Vagina (tissue), 2 donors: ENCODE measurements at regions not wholly inside any gene's neighbourhood (a gene's known extent, or its start where the extent isn't known, plus 50 kb on each side); places are given as distances from the start of the nearest gene placed in this dataset.

Experiments
- DNase-seq, 2 donors: peaks; one replicate each; pipeline ENCODE4 v3.0.0-alpha.2; 2017; ENCODE audit errors: extremely low spot score in 2 of 2
- H3K27ac ChIP-seq: fragments of 200-600 bp; sonication (generic); one replicate; pipeline ENCODE4 v1.5.1; 2019
- H3K27me3 ChIP-seq: fragments of 200-600 bp; sonication (generic); one replicate; pipeline ENCODE4 v1.5.1; 2019
- H3K36me3 ChIP-seq, 2 donors: fragments of 200-600 bp; sonication (generic); one replicate each; pipeline ENCODE4 v1.5.1; 2017 to 2019
- H3K4me1 ChIP-seq: fragments of 200-600 bp; sonication (generic); one replicate; pipeline ENCODE4 v1.5.1; 2019
- H3K4me3 ChIP-seq, 2 donors: fragments of 200-600 bp; sonication (generic); 1 replicate in 1 of 2; 2 replicates in 1 of 2; pipeline ENCODE4 v1.5.1; 2016 to 2019
- H3K9me3 ChIP-seq: fragments of 200-600 bp; sonication (generic); one replicate; pipeline ENCODE4 v1.5.1; 2019
- POLR2A ChIP-seq, 2 donors: fragments of 450-650 bp; IDR thresholded peaks; one replicate each; pipeline ENCODE4 v1.6.1; 2017; ENCODE audit warnings: antibody characterized with exemption in 2 of 2, mild to moderate bottlenecking in 2 of 2, moderate library complexity in 2 of 2
- POLR2AphosphoS5 ChIP-seq, 2 donors: sonication (generic); formaldehyde crosslinking; IDR thresholded peaks; one replicate each; pipeline ENCODE4 v1.9.0; 2017; ENCODE audit warnings: antibody characterized with exemption in 2 of 2, mild to moderate bottlenecking in 2 of 2, low read depth in 1 of 2; ENCODE audit not compliant: insufficient read depth in 1 of 2
- intact Hi-C: fragments of 100-400 bp; cut with DNase I; formaldehyde crosslinking; loops from one replicate; pipeline ENCODE4 v1.15.1; 2023
- TF ChIP-seq, protein P1 (sequence below), 3 experiments: fragments of 450-650 bp in 2 of 3; fragments of 200-600 bp in 1 of 3; sonication (generic) in 1 of 3; IDR thresholded peaks; one replicate each; pipeline ENCODE4 v1.5.1; 2017 to 2019; ENCODE audit warnings: antibody characterized with exemption in 3 of 3, mild to moderate bottlenecking in 2 of 3, moderate library complexity in 2 of 3

- TF ChIP-seq, protein P1, sequence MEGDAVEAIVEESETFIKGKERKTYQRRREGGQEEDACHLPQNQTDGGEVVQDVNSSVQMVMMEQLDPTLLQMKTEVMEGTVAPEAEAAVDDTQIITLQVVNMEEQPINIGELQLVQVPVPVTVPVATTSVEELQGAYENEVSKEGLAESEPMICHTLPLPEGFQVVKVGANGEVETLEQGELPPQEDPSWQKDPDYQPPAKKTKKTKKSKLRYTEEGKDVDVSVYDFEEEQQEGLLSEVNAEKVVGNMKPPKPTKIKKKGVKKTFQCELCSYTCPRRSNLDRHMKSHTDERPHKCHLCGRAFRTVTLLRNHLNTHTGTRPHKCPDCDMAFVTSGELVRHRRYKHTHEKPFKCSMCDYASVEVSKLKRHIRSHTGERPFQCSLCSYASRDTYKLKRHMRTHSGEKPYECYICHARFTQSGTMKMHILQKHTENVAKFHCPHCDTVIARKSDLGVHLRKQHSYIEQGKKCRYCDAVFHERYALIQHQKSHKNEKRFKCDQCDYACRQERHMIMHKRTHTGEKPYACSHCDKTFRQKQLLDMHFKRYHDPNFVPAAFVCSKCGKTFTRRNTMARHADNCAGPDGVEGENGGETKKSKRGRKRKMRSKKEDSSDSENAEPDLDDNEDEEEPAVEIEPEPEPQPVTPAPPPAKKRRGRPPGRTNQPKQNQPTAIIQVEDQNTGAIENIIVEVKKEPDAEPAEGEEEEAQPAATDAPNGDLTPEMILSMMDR (IDR thresholded peaks at IDR 0.05), result no peak
- TF ChIP-seq POLR2A (IDR thresholded peaks at IDR 0.05) (no peak), POLR2AphosphoS5 (IDR thresholded peaks at IDR 0.05; ENCODE audit: insufficient read depth in 1 of 2, low read depth in 1 of 2) (no peak)
- no peak for DNase-seq
- intact Hi-C loops, result no loop called here
Measured at GRCh38 chr2:129794116-129794515, 185.3 kb upstream of the RAB6C start.

GRCh38 chr2:129794540-129794939 is 184.9 kb upstream of the RAB6C start:
- H3K4me3 ChIP-seq, result no peak overlapping the region
- H3K4me1 ChIP-seq, result no peaks in the 10 kb centered on the region
- no peak for DNase-seq
- H3K9me3 ChIP-seq, result no peaks in the 10 kb centered on the region
- H3K27ac ChIP-seq, result no peak overlapping the region
- TF ChIP-seq POLR2A (IDR thresholded peaks at IDR 0.05), result no peak
- no peak for TF ChIP-seq POLR2AphosphoS5 (IDR thresholded peaks at IDR 0.05; ENCODE audit: insufficient read depth in 1 of 2, low read depth in 1 of 2)
- TF ChIP-seq, protein P1 (IDR thresholded peaks at IDR 0.05), result no peak
- H3K27me3 ChIP-seq, result no peaks in the 10 kb centered on the region
- intact Hi-C loops, result no loop called here
- H3K36me3 ChIP-seq, result no peaks in the 10 kb centered on the region

More at GRCh38 chr2:129794116-129794515, 185.3 kb upstream of the RAB6C start:
- Histone ChIP-seq H3K36me3 (no peaks in the 10 kb centered on the region), H3K4me3 (no peak overlapping the region), H3K4me1 (no peaks in the 10 kb centered on the region), H3K27me3 (no peaks in the 10 kb centered on the region), H3K27ac (no peak overlapping the region), H3K9me3 (no peaks in the 10 kb centered on the region)

DNA sequence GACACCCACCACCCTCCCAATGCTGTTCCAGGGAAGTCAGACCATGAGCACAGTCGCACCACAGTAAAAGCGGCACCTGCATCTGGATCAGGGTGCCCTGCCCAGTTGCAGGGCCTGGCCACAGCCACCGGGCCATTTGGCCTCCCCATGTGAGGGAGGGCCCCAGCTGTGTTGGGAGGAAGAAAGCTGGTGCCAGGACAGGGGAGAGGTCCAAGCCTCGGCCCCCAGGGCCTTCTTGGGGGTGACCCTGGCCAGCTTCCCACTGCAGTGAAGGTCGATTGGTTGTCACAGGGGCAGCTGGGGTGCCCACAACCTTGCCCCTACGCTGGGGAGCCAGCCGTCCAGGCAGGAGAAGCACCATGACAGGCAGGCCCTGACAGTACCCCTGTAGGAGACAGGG is 183.2 kb upstream of the RAB6C start:
- Histone ChIP-seq H3K36me3 (no peaks in the 10 kb centered on the region), H3K27ac (no peak overlapping the region), H3K4me1 (no peaks in the 10 kb centered on the region), H3K4me3 (no peak overlapping the region), H3K9me3 (no peaks in the 10 kb centered on the region), H3K27me3 (no peaks in the 10 kb centered on the region)
- intact Hi-C loops, result no loop called here
- no peak for TF ChIP-seq POLR2A (IDR thresholded peaks at IDR 0.05)
- TF ChIP-seq, protein P1 (IDR thresholded peaks at IDR 0.05), result no peak
- TF ChIP-seq POLR2AphosphoS5 (IDR thresholded peaks at IDR 0.05; ENCODE audit: insufficient read depth in 1 of 2, low read depth in 1 of 2), result no peak
- no peak for DNase-seq

GRCh38 chr2:129796801-129797488 is 182.5 kb upstream of the RAB6C start:
- H3K4me1 ChIP-seq, result no peaks in the 10 kb centered on the region
- H3K9me3 ChIP-seq, result no peaks in the 10 kb centered on the region
- DNase-seq, result peak in 1 of 2 donors; percentile 56
- no peak overlapping the region for H3K4me3 ChIP-seq
- TF ChIP-seq POLR2A (IDR thresholded peaks at IDR 0.05) (no peak), POLR2AphosphoS5 (IDR thresholded peaks at IDR 0.05; ENCODE audit: insufficient read depth in 1 of 2, low read depth in 1 of 2) (no peak)
- TF ChIP-seq, protein P1 (IDR thresholded peaks at IDR 0.05), result no peak
- H3K36me3 ChIP-seq, result no peaks in the 10 kb centered on the region
- intact Hi-C loops, result no loop called here
- no peak overlapping the region for H3K27ac ChIP-seq
- no peaks in the 10 kb centered on the region for H3K27me3 ChIP-seq

GRCh38 chr2:129797489-129798300 is 181.8 kb upstream of the RAB6C start:
- H3K27me3 ChIP-seq, result no peaks in the 10 kb centered on the region
- peak; percentile 54 to 82 for DNase-seq
- TF ChIP-seq POLR2A (IDR thresholded peaks at IDR 0.05) (no peak), POLR2AphosphoS5 (IDR thresholded peaks at IDR 0.05; ENCODE audit: insufficient read depth in 1 of 2, low read depth in 1 of 2) (no peak)
- TF ChIP-seq, protein P1 (IDR thresholded peaks at IDR 0.05), result no peak
- H3K4me1 ChIP-seq, result no peaks in the 10 kb centered on the region
- intact Hi-C loops, result no loop called here
- H3K36me3 ChIP-seq, result no peaks in the 10 kb centered on the region
- H3K27ac ChIP-seq, result no peak overlapping the region
- H3K4me3 ChIP-seq, result no peak overlapping the region
- H3K9me3 ChIP-seq, result no peaks in the 10 kb centered on the region
